Upper lobe of left lung (tissue), 6 donors: ENCODE measurements at regions not wholly inside any gene's neighbourhood (a gene's known extent, or its start where the extent isn't known, plus 50 kb on each side); places are given as distances from the start of the nearest gene placed in this dataset.

Experiments
- ATAC-seq, 2 donors: fragments of 200-7000 bp; cut with Tn5 transposase; one replicate each; pipeline ENCODE4 v1.9.1; 2022; ENCODE audit warnings: mild to moderate bottlenecking in 2 of 2, moderate library complexity in 2 of 2; ENCODE audit not compliant: low FRiP score in 2 of 2
- DNase-seq, 2 donors: peaks; one replicate each; pipeline ENCODE4 v3.0.0-alpha.2; 2019 to 2020
- H3K27ac ChIP-seq, 4 donors: fragments of 200-600 bp; sonication (generic); one replicate each; pipeline ENCODE4 v1.5.1; 2016 to 2019
- H3K27me3 ChIP-seq, 4 donors: fragments of 200-600 bp; sonication (generic); one replicate each; pipeline ENCODE4 v1.5.1; 2017 to 2019
- H3K36me3 ChIP-seq, 4 donors: fragments of 200-600 bp; sonication (generic); one replicate each; pipeline ENCODE4 v1.5.1; 2016 to 2019
- H3K4me1 ChIP-seq, 4 donors: fragments of 200-600 bp; sonication (generic); one replicate each; pipeline ENCODE4 v1.5.1; 2018 to 2019
- H3K4me3 ChIP-seq, 4 donors: fragments of 200-600 bp; sonication (generic); one replicate each; pipeline ENCODE4 v1.5.1; 2017 to 2019; ENCODE audit warnings: mild to moderate bottlenecking in 2 of 4, moderate library complexity in 1 of 4
- H3K9me3 ChIP-seq, 4 donors: fragments of 200-600 bp; sonication (generic); one replicate each; pipeline ENCODE4 v1.5.1; 2018 to 2019
- EP300 ChIP-seq, 4 donors: sonication (generic); formaldehyde crosslinking; IDR thresholded peaks; one replicate each; pipeline ENCODE4 v1.5.1; 2017; ENCODE audit warnings: antibody characterized with exemption in 4 of 4, control low read depth in 2 of 4
- POLR2A ChIP-seq, 4 donors: fragments of 450-650 bp; IDR thresholded peaks; one replicate each; pipeline ENCODE4 v1.5.1; 2016 to 2017; ENCODE audit warnings: antibody characterized with exemption in 4 of 4, mild to moderate bottlenecking in 2 of 4
- POLR2AphosphoS5 ChIP-seq, 2 donors: sonication (generic); formaldehyde crosslinking; IDR thresholded peaks; one replicate each; pipeline ENCODE4 v1.5.1; 2017; ENCODE audit warnings: antibody characterized with exemption in 2 of 2
- WGBS, 2 donors: methylation state at CpG; one replicate each; pipeline ENCODE4 v1.1.5; 2017 to 2018; 5-methylcytosine and 5-hydroxymethylcytosine counted together
- TF ChIP-seq, protein P1 (sequence below), 6 experiments: fragments of 450-650 bp in 4 of 6; fragments of 200-600 bp in 2 of 6; sonication (generic) in 2 of 6; IDR thresholded peaks; one replicate each; pipeline ENCODE4 v1.5.1; 2016 to 2019; ENCODE audit warnings: antibody characterized with exemption in 6 of 6
- donor health status: DM: no; HTN: no; CAD: no; lungs with moderate emphysema.
- donor health status: DM: no; HTN: yes; CAD: no; lungs with severe emphysema.

DNA sequence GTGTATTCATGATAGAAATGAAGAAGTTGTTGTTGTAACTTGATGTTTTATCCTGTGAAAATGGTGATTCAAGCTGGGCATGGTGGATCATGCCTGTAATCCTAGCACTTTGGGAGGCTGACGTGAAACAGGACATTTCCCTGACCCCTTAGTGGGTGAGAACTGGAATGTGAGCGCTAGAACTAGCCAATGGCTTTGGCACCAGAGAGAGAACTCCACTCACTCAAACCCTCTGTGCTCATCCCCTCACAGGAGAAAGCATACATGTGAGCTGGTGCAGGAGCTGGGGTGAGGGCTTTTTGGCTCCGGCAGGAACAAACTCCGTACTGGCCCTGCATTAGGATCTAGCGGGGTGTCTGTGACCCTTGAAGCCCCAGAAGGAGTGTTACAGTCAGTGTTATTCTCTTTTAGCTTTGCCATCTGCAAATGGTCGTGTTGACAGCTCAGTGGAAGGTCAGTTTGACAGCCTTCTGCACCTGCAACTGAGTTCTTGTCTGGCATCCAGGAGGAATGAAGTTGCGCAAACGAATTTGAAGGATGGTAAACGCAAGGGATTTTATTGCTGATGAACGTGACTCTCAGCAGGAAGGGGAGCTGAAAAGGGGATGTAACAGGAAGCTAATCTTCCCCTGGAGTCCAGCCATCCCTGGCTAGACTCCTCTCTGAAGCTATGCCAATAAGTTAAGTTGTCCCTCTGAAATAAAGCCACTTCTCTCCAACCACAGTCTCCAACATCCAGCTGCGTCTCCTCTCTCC lies 1016.6 kb upstream of the CADM2 start:
- 70 to 77% methylated on average over 11 of the region's 11 CpGs for WGBS, 2 donors
- TF ChIP-seq, protein P1, sequence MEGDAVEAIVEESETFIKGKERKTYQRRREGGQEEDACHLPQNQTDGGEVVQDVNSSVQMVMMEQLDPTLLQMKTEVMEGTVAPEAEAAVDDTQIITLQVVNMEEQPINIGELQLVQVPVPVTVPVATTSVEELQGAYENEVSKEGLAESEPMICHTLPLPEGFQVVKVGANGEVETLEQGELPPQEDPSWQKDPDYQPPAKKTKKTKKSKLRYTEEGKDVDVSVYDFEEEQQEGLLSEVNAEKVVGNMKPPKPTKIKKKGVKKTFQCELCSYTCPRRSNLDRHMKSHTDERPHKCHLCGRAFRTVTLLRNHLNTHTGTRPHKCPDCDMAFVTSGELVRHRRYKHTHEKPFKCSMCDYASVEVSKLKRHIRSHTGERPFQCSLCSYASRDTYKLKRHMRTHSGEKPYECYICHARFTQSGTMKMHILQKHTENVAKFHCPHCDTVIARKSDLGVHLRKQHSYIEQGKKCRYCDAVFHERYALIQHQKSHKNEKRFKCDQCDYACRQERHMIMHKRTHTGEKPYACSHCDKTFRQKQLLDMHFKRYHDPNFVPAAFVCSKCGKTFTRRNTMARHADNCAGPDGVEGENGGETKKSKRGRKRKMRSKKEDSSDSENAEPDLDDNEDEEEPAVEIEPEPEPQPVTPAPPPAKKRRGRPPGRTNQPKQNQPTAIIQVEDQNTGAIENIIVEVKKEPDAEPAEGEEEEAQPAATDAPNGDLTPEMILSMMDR (IDR thresholded peaks at IDR 0.05), result no peak
- TF ChIP-seq POLR2A (IDR thresholded peaks at IDR 0.05) (no peak), POLR2AphosphoS5 (IDR thresholded peaks at IDR 0.05) (no peak), EP300 (IDR thresholded peaks at IDR 0.05) (no peak)

DNA sequence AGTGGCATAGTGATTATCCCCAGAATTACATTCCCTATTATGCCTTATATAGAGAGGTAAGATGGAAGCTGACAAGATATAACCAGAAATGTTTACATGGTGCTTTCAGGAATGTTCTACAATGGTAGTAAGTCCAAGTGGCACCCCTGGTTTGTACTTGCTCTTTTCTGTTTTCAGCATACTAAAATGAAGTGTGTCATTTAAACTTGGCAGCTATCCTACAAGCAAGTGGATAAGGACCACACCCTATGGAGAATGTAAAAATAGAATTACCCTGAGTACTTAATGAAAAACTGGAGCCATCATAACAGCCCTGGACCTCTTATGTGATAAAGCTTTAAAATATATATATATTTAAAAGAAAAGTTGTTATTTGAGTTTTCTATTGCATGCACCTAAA lies 1012.7 kb upstream of the CADM2 start:
- no peaks in the 10 kb centered on the region for H3K36me3 ChIP-seq
- no peak overlapping the region for H3K27ac ChIP-seq
- H3K27me3 ChIP-seq, result no peaks in the 10 kb centered on the region
- no peaks in the 10 kb centered on the region for H3K9me3 ChIP-seq
- no peaks in the 10 kb centered on the region for H3K4me1 ChIP-seq
- DNase-seq (no peak), ATAC-seq (no peak)
- TF ChIP-seq POLR2A (IDR thresholded peaks at IDR 0.05), result no peak
- TF ChIP-seq EP300 (IDR thresholded peaks at IDR 0.05), result no peak
- no peak for TF ChIP-seq POLR2AphosphoS5 (IDR thresholded peaks at IDR 0.05)
- TF ChIP-seq, protein P1 (IDR thresholded peaks at IDR 0.05), result no peak
- no peak overlapping the region for H3K4me3 ChIP-seq

More for the DNA sequence above, 1016.6 kb upstream of the CADM2 start:
- Histone ChIP-seq H3K4me3 (no peak overlapping the region), H3K36me3 (no peaks in the 10 kb centered on the region), H3K4me1 (no peaks in the 10 kb centered on the region), H3K9me3 (no peaks in the 10 kb centered on the region), H3K27me3 (no peaks in the 10 kb centered on the region), H3K27ac (no peak overlapping the region)
- no peak for DNase-seq
- ATAC-seq, result no peak

DNA sequence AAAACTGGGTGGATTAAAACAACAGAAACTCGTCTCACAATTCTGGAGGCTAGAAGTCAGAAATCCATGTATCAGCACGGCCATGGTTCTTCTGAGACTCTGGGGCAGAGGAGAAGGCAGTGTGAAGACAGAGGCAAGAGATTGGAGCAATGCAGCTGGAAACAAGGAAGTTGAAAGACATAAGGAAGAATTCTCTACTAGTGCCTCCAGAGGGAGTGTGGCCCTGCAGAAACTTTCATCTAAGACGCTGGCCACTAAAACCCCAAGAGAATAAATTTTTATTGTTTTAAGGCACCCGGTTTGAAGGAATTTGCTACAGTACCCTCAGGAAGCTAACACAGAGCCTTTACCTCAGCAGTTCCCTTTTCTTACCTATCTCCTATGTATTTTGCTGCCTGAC lies 1012.2 kb upstream of the CADM2 start:
- WGBS, 2 donors, result 41 to 42% methylated on average over 4 of the region's 4 CpGs
- H3K4me1 ChIP-seq, result no peaks in the 10 kb centered on the region
- no peaks in the 10 kb centered on the region for H3K27me3 ChIP-seq
- no peak overlapping the region for H3K4me3 ChIP-seq
- DNase-seq (no peak), ATAC-seq (no peak)
- no peaks in the 10 kb centered on the region for H3K36me3 ChIP-seq
- TF ChIP-seq, protein P1 (IDR thresholded peaks at IDR 0.05), result no peak
- no peak for TF ChIP-seq POLR2A (IDR thresholded peaks at IDR 0.05)
- TF ChIP-seq EP300 (IDR thresholded peaks at IDR 0.05), result no peak
- TF ChIP-seq POLR2AphosphoS5 (IDR thresholded peaks at IDR 0.05), result no peak
- H3K9me3 ChIP-seq, result no peaks in the 10 kb centered on the region
- H3K27ac ChIP-seq, result no peak overlapping the region

DNA sequence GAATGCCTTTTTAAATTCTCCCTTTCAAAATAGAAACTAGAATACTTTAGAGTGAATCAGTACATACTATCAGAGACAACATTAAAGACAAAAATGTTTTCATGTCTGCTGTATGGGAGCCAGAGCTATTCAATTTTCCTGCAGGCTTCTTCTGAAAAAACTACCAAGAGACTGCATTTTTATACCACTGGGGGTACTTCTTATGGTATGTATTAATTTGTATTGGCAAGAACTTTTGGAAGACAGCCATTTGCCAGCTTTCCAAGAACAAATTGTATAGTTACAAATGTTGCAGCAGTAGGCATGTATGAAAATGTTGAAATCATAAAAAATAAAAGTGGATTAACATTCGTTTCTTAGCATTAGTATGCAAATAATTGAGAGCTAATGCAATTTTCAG lies 1010.0 kb upstream of the CADM2 start:
- 61 to 64% methylated on average over 1 of the region's 1 CpG for WGBS, 2 donors
- H3K27me3 ChIP-seq, result no peaks in the 10 kb centered on the region
- H3K4me3 ChIP-seq, result no peak overlapping the region
- no peaks in the 10 kb centered on the region for H3K36me3 ChIP-seq
- no peaks in the 10 kb centered on the region for H3K9me3 ChIP-seq
- no peak for DNase-seq
- TF ChIP-seq, protein P1 (IDR thresholded peaks at IDR 0.05), result no peak
- no peak for TF ChIP-seq POLR2AphosphoS5 (IDR thresholded peaks at IDR 0.05)
- no peak for TF ChIP-seq POLR2A (IDR thresholded peaks at IDR 0.05)
- TF ChIP-seq EP300 (IDR thresholded peaks at IDR 0.05), result no peak
- H3K27ac ChIP-seq, result no peak overlapping the region
- ATAC-seq, result no peak
- H3K4me1 ChIP-seq, result no peaks in the 10 kb centered on the region
